ENCODE measurements at regions not wholly inside any gene's neighbourhood (a gene's known extent, or its start where the extent isn't known, plus 50 kb on each side); places are given as distances from the start of the nearest gene placed in this dataset.

DNA sequence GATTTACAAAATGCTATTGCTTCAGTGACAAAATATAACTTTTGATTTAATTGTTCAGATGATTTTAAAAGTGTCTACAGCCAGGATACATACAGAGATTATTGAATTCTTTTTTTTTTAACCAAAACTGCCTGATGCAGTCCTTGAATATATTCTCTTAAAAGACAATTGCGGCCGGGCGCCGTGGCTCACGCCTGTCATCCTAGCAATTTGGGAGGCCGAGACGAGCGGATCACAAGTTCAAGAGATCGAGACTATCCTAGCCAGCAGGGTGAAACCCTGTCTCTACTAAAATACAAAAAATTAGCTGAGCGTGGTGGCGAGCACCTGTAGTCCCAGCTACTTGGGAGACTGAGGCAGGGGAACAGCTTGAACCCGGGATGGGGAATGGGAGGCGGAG, 497.0 kb upstream of the FSIP2 start:
- no peak overlapping the region for H3K4me3 ChIP-seq (replicated peaks in 1 of 3; ENCODE audit: insufficient read depth in 1 of 3, low read depth in 1 of 3, low read length in 3 of 3)

DNA sequence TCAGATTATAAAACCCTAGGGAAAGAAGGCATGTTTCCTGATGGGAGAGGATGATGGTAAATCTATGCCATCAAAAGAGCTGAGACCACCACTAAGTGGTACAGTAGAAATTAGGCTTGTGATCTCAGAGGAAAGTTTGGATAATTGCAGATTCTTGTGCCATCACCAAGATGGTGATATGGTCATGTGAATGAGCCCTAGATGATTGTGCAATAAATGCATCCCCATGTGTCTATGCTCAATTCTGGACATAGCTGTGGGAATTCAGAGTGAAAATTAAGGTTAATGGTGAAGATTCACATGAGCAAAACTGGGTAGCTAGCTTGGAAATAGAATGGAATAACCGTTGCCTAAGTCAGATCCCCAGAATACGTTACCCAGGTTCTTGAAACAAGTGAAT, 496.1 kb upstream of the FSIP2 start:
- no peak overlapping the region for H3K4me2 ChIP-seq (ENCODE audit: insufficient read depth, low read length)
- no TSS peak for BruUV-seq (replicated peaks)
- no peak overlapping the region for H3K4me3 ChIP-seq (replicated peaks in 1 of 3; ENCODE audit: insufficient read depth in 1 of 3, low read depth in 1 of 3, low read length in 3 of 3)
- CTCF ChIA-PET, result no interaction called here
- H3K27me3 ChIP-seq (ENCODE audit: control insufficient read depth in 2 of 2, insufficient read depth in 2 of 2, low read length in 2 of 2), result no peaks in the 10 kb centered on the region
- no peaks in the 10 kb centered on the region for H3K4me1 ChIP-seq (ENCODE audit: control insufficient read depth, extremely low read depth, insufficient read depth, low read length)
- FAIRE-seq, result no peak
- no peak overlapping the region for H2AFZ ChIP-seq (ENCODE audit: low read depth, low read length)
- no peak for DNase-seq (ENCODE audit: low read depth, low spot score)
- H4K20me1 ChIP-seq (replicated peaks; ENCODE audit: control insufficient read depth, extremely low read depth, insufficient read depth, low read length), result no peaks in the 10 kb centered on the region
- no peaks in the 10 kb centered on the region for H3K9me1 ChIP-seq (replicated peaks; ENCODE audit: control insufficient read depth, extremely low read depth, insufficient read depth, low read length)
- H3K9ac ChIP-seq (replicated peaks; ENCODE audit: extremely low read depth, insufficient read depth, low read length), result no peak overlapping the region
- no peaks in the 10 kb centered on the region for H3K36me3 ChIP-seq (ENCODE audit: control insufficient read depth in 2 of 2, extremely low read depth in 1 of 2, insufficient read depth in 2 of 2, low read length in 2 of 2)
- POLR2A ChIA-PET, result no interaction called here
- TF ChIP-seq GATA2 (IDR thresholded peaks at IDR 0.05; ENCODE audit: insufficient read depth, insufficient read length, low read depth, low read length), result no peak
- TF ChIP-seq MYC (IDR thresholded peaks at IDR 0.05; ENCODE audit: low read depth, low read length), result no peak
- no peak for TF ChIP-seq FOS (IDR thresholded peaks at IDR 0.05; ENCODE audit: borderline replicate concordance, insufficient read depth, low read length)
- no peak for TF ChIP-seq POLR2AphosphoS5 (IDR thresholded peaks at IDR 0.05; ENCODE audit: insufficient read depth, low read depth, low read length)
- TF ChIP-seq, protein P1, sequence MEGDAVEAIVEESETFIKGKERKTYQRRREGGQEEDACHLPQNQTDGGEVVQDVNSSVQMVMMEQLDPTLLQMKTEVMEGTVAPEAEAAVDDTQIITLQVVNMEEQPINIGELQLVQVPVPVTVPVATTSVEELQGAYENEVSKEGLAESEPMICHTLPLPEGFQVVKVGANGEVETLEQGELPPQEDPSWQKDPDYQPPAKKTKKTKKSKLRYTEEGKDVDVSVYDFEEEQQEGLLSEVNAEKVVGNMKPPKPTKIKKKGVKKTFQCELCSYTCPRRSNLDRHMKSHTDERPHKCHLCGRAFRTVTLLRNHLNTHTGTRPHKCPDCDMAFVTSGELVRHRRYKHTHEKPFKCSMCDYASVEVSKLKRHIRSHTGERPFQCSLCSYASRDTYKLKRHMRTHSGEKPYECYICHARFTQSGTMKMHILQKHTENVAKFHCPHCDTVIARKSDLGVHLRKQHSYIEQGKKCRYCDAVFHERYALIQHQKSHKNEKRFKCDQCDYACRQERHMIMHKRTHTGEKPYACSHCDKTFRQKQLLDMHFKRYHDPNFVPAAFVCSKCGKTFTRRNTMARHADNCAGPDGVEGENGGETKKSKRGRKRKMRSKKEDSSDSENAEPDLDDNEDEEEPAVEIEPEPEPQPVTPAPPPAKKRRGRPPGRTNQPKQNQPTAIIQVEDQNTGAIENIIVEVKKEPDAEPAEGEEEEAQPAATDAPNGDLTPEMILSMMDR (IDR thresholded peaks at IDR 0.05; ENCODE audit: extremely low read depth in 1 of 2, insufficient read depth in 1 of 2, low read depth in 1 of 2, low read length in 2 of 2), result no peak
- no peak for TF ChIP-seq JUN (IDR thresholded peaks at IDR 0.05; ENCODE audit: borderline replicate concordance, insufficient read depth, insufficient read length, low read depth)
- TF ChIP-seq MAX (IDR thresholded peaks at IDR 0.05; ENCODE audit: insufficient read depth, insufficient read length), result no peak
- TF ChIP-seq EZH2 (IDR thresholded peaks at IDR 0.05; ENCODE audit: borderline replicate concordance, low read depth, low read length, severe bottlenecking), result no peak
- TF ChIP-seq POLR2A (IDR thresholded peaks at IDR 0.05; ENCODE audit: low read depth, low read length), result no peak
- no peaks in the 10 kb centered on the region for H3K79me2 ChIP-seq (ENCODE audit: control insufficient read depth, insufficient read depth, low read length)
- intact Hi-C loops (cut with micrococcal nuclease) (no loop called here), dilution Hi-C loops (cut with MboI; ENCODE audit: extremely low pct_ligation_motif_present, low sequenced_read_pairs) (no loop called here)
- H3K9me3 ChIP-seq (replicated peaks; ENCODE audit: control insufficient read depth, insufficient read depth, low read length), result no peaks in the 10 kb centered on the region
- H3K27ac ChIP-seq (ENCODE audit: insufficient read depth, low read depth, low read length), result no peak overlapping the region

More for the DNA sequence above, 497.0 kb upstream of the FSIP2 start:
- Histone ChIP-seq H3K36me3 (ENCODE audit: control insufficient read depth in 2 of 2, extremely low read depth in 1 of 2, insufficient read depth in 2 of 2, low read length in 2 of 2) (no peaks in the 10 kb centered on the region), H3K9me3 (replicated peaks; ENCODE audit: control insufficient read depth, insufficient read depth, low read length) (no peaks in the 10 kb centered on the region), H3K4me2 (ENCODE audit: insufficient read depth, low read length) (no peak overlapping the region), H4K20me1 (replicated peaks; ENCODE audit: control insufficient read depth, extremely low read depth, insufficient read depth, low read length) (no peaks in the 10 kb centered on the region), H3K79me2 (ENCODE audit: control insufficient read depth, insufficient read depth, low read length) (no peaks in the 10 kb centered on the region), H3K27me3 (ENCODE audit: control insufficient read depth in 2 of 2, insufficient read depth in 2 of 2, low read length in 2 of 2) (no peaks in the 10 kb centered on the region), H3K27ac (ENCODE audit: insufficient read depth, low read depth, low read length) (no peak overlapping the region), H3K9ac (replicated peaks; ENCODE audit: extremely low read depth, insufficient read depth, low read length) (no peak overlapping the region), H2AFZ (ENCODE audit: low read depth, low read length) (no peak overlapping the region), H3K9me1 (replicated peaks; ENCODE audit: control insufficient read depth, extremely low read depth, insufficient read depth, low read length) (no peaks in the 10 kb centered on the region), H3K4me1 (ENCODE audit: control insufficient read depth, extremely low read depth, insufficient read depth, low read length) (no peaks in the 10 kb centered on the region)
- no peak for TF ChIP-seq EZH2 (IDR thresholded peaks at IDR 0.05; ENCODE audit: borderline replicate concordance, low read depth, low read length, severe bottlenecking)
- no peak for TF ChIP-seq JUN (IDR thresholded peaks at IDR 0.05; ENCODE audit: borderline replicate concordance, insufficient read depth, insufficient read length, low read depth)
- TF ChIP-seq MAX (IDR thresholded peaks at IDR 0.05; ENCODE audit: insufficient read depth, insufficient read length), result no peak
- TF ChIP-seq POLR2A (IDR thresholded peaks at IDR 0.05; ENCODE audit: low read depth, low read length), result no peak
- DNase-seq (ENCODE audit: low read depth, low spot score) (no peak), FAIRE-seq (no peak)
- ChIA-PET CTCF (no interaction called here), POLR2A (no interaction called here)
- intact Hi-C loops (cut with micrococcal nuclease), result no loop called here
- BruUV-seq (replicated peaks), result no TSS peak
- dilution Hi-C loops (cut with MboI; ENCODE audit: extremely low pct_ligation_motif_present, low sequenced_read_pairs), result no loop called here

Data from endothelial cell of umbilical vein (primary cell).